ENCODE measurements at regions not wholly inside any gene's neighbourhood (a gene's known extent, or its start where the extent isn't known, plus 50 kb on each side); places are given as distances from the start of the nearest gene placed in this dataset.

DNA sequence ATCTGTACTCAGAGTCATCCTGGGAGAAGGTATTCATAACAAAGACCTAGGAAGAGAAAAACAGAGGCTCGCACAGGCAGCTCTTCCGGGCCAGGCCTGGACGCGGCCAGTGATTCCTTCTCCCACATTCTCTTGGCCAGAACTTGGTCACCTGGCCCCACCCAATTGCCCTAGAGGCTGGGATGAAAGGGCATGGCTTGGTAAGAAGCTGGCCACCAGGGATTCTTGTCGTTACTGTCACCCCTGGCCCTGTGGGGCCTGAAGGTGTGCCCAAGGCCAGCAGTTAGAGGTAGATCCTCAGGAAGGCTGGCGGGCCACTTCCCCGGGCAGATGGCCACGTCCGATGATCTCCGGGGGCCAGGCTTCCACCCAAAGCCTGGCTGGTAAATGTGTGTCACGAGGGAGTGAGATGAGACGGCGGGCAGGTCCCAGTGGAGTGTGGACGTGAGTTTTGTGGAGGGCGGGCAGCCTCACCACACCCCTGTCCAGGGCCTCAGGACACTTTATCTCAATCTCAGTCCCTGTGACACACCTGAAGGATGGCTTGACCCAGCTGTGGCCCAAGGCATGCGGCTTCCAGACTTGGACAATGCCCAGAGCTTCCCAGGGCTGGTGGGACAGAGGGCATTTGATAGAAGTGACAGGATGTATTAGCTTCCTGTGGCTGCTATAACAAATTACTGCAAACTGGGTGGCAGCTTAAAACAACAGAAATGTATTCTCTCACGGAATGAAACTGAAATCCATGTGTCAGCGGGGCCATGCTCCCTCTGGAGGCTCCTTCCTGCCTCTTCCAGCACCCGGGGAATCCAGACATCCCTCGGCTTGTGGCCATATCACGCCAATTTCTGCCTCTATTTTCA is 66.3 kb upstream of the GSE1 start:
- Mint-ChIP-seq H3K4me1 (ENCODE audit: low read depth) (no peaks in the 10 kb centered on the region), H3K36me3 (ENCODE audit: low read depth) (no peaks in the 10 kb centered on the region), H3K9me3 (no peaks in the 10 kb centered on the region), H3K27me3 (ENCODE audit: low read depth) (peaks cover 6% of the 10 kb centered on the region), H3K27ac (no peak overlapping the region), H3K4me3 (no peak overlapping the region)

DNA sequence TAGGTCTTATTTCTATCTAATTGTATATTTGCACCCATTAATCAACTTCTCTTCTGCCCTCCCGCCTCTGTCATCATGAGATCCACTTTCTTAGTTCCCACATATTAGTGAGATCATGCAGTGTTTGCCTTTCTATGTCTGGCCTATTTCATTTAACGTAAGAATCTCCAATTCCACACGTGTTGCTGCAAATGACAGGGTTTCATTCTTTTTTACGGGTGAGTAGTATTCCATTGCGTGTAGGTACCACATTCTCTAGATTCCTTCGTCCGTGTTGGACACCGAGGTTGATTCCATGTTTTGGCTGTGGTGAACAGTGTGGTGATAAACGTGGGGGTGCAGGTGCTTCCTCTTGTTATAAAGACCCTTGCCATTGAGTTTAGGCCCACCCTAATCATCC is 64.7 kb upstream of the GSE1 start:
- H3K4me1 Mint-ChIP-seq (ENCODE audit: low read depth) = peaks cover 3% of the 10 kb centered on the region
- H3K36me3 Mint-ChIP-seq (ENCODE audit: low read depth) = no peaks in the 10 kb centered on the region
- no peak overlapping the region for H3K27ac Mint-ChIP-seq
- H3K9me3 Mint-ChIP-seq = no peaks in the 10 kb centered on the region
- peaks cover 13% of the 10 kb centered on the region for H3K27me3 Mint-ChIP-seq (ENCODE audit: low read depth)
- H3K4me3 Mint-ChIP-seq = no peak overlapping the region

- Mint-ChIP-seq H3K27me3 (ENCODE audit: low read depth) (peaks cover 15% of the 10 kb centered on the region), H3K9me3 (no peaks in the 10 kb centered on the region), H3K27ac (no peak overlapping the region), H3K4me3 (no peak overlapping the region), H3K36me3 (ENCODE audit: low read depth) (no peaks in the 10 kb centered on the region), H3K4me1 (ENCODE audit: low read depth) (peaks cover 5% of the 10 kb centered on the region)
Measured at GRCh38 chr16:85549766-85550421, 63.2 kb upstream of the GSE1 start.

DNA sequence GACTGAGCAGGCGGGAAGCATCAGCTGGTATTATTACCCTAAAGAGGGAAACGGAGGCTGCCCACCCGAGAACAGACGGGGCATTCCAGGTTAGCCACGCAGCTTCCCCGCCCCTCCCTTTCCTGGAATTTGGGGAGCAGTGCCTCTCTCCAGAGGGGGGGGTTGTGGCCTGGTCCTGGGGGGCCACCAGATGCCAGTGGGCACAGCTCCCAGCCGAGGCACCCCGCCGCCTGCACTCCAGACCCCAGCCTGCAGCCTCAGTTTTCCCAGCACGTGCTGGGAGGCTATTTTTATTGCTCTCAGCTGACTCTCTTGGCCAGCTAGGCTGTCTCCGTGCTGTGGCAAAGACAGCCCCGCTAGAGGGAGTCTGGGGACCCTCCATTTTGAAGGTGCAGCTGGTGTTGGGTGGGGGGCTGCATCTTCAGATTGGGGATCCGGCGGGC is 62.7 kb upstream of the GSE1 start:
- Mint-ChIP-seq H3K4me1 (ENCODE audit: low read depth) (peaks cover 5% of the 10 kb centered on the region), H3K27me3 (ENCODE audit: low read depth) (peaks cover 15% of the 10 kb centered on the region), H3K36me3 (ENCODE audit: low read depth) (no peaks in the 10 kb centered on the region), H3K4me3 (no peak overlapping the region), H3K27ac (no peak overlapping the region), H3K9me3 (no peaks in the 10 kb centered on the region)

DNA sequence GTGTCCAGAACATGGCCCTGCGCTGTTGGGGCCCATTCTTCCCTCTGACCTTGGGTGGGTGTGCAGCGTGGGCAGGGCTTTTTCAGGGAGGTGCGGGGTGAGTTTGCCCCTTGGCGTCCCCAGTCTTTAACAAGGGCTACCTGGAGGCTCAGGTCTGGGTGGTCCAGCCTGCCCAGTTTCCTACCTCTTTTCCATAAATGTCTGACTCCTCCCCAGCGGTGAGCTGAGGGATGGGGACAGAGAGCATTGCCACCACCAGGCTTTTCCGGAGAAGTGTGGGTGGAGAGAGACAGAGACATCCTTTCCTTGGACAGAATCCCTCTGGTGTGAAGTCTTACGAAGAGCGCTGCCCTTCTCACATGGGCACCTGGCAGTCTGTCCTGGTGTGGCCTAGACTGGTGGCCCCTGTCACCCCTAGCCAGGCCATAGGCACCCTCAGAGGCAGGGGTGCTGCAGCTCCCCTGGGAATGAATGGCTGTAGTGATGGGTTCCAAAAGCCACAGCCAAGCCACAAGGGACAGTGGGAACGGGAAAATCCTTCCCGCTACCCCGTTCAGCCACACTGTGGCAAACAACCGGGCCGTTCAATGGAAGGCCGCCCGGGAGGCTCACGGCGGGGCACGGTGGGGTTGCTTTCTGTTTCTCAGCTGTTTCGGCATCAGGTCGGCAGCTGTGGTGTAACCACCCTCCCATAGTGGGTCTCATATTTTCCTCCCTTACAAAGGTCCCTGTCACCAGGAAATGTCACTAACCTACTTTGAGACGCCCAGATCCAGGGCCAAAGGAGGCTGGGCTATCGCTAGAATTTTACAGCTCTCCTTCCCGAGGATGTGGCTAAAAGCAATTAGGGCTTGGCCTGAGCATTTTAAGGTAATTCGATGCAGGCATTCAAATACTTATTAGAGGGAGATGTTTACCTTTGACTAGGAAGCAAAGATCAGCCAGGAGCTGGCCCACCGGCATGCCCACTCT is 61.9 kb upstream of the GSE1 start:
- peaks cover 9% of the 10 kb centered on the region for H3K4me1 Mint-ChIP-seq (ENCODE audit: low read depth)
- H3K27me3 Mint-ChIP-seq (ENCODE audit: low read depth) = peaks cover 15% of the 10 kb centered on the region
- no peak overlapping the region for H3K4me3 Mint-ChIP-seq
- H3K36me3 Mint-ChIP-seq (ENCODE audit: low read depth) = peaks cover 4% of the 10 kb centered on the region
- H3K27ac Mint-ChIP-seq = no peak overlapping the region
- no peaks in the 10 kb centered on the region for H3K9me3 Mint-ChIP-seq

DNA sequence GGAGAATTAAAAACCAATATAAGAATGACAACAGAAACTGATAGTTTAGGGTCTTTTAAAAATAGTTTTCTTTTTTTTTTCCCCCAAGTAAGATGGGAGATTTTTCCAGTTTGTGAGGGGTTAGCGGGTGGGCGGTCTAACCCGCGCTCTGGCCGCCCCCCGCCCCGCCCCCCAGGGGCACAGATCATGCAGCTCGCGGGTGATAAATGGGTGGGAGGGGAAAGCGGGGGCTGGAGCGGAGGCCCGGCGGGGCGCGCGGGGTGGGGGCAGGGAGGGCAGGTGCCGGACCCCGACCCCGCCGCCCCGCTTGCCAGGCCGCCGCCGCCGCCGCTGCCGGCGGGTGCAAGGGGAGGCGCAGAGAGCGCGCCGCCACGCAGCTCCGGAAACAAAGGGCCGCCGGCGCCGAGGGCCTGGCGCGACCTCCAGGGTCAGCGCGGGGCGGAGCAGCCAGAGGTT is 60.1 kb upstream of the GSE1 start:
- Mint-ChIP-seq H3K9me3 (no peaks in the 10 kb centered on the region), H3K27me3 (ENCODE audit: low read depth) (peaks cover 15% of the 10 kb centered on the region), H3K27ac (peak overlapping the region; percentile 65), H3K36me3 (ENCODE audit: low read depth) (peaks cover 4% of the 10 kb centered on the region), H3K4me1 (ENCODE audit: low read depth) (peaks cover 16% of the 10 kb centered on the region), H3K4me3 (peak overlapping the region; percentile 76)

DNA sequence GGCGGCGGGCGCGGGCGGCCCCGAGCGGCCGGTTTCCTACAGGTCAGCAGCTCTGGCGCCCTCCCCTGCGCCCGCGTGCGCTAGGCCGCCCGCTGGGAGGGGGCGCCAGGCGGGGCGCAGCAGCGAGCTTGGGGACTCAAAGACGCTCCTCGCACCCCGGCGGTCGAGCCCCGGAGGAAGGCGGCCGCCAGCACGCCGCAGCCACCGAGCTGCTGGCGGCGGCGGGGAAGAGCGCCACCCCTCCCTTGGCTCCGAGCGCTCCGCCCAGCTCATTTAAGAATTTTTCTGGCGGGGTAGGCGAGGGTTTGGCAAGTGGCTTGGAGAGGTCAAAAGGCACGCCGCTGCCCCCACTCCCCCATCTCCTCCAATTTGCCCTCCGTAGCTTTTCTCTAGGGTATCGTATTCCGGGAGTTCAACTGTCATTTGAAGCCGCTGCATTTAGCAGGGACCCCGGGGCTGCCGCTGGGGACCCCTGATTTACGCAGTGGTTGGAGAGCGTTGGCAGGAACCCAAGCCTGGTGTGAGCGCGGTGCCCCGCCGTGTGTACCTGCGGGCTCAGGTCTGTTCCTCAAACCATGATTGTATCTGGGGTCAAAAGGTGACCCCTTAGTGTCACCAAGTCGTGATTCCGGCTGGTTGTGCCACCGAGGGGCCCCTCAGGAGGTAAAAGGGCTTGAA is 59.5 kb upstream of the GSE1 start:
- peaks cover 21% of the 10 kb centered on the region for H3K4me1 Mint-ChIP-seq (ENCODE audit: low read depth)
- H3K9me3 Mint-ChIP-seq = no peaks in the 10 kb centered on the region
- peaks cover 15% of the 10 kb centered on the region for H3K27me3 Mint-ChIP-seq (ENCODE audit: low read depth)
- H3K36me3 Mint-ChIP-seq (ENCODE audit: low read depth) = peaks cover 4% of the 10 kb centered on the region
- peak overlapping the region; percentile 93 for H3K27ac Mint-ChIP-seq
- peak overlapping the region; percentile 85 for H3K4me3 Mint-ChIP-seq

GRCh38 chr16:85554114-85554888 is 58.8 kb upstream of the GSE1 start:
- Mint-ChIP-seq H3K36me3 (ENCODE audit: low read depth) (peaks cover 4% of the 10 kb centered on the region), H3K27me3 (ENCODE audit: low read depth) (peaks cover 15% of the 10 kb centered on the region), H3K4me3 (peak overlapping the region; percentile 96), H3K9me3 (no peaks in the 10 kb centered on the region), H3K27ac (peak overlapping the region; percentile 93), H3K4me1 (ENCODE audit: low read depth) (peaks cover 24% of the 10 kb centered on the region)

DNA sequence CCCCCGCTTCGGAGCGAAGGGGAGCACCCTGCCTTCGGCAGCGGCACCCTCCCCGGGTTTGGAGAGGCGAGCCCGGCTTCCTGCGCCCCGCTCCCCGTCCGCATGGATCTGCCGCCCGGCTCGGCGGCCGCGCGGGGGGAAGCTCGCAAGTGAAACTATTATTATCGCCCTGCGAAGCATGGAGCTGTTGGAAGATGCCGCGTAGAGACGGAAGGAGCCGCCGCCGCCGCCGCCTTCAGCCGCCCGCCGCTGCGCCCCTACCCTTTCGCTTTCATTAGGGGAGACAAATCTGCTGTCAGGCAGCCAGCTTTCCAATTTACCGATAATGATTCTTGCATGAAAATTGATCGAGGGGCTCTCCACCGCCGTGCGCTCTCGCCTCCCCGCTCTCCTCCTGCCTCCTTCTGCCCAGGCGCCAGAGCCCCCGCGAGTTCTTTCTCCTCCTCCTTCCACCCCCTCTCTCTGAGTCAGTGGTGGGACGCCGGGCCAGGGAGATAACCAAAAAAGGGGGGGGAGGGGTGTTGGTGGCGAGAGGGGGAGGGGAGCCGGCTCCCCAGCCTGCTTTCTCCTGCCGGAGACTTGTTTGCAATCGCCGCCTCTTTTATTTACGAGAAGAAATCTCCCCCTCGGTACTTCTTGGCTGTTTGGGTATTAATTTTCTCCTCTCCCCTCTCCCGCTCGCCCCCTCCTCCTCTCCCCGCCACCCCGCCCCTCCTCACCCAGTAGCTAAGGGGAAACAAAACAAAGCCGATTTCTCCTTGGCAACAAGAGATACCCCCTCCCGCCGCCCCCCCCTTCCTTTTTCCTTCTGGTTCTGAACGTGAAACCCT is 58.0 kb upstream of the GSE1 start:
- peaks cover 24% of the 10 kb centered on the region for H3K4me1 Mint-ChIP-seq (ENCODE audit: low read depth)
- peaks cover 15% of the 10 kb centered on the region for H3K27me3 Mint-ChIP-seq (ENCODE audit: low read depth)
- peak overlapping the region; percentile 94 for H3K27ac Mint-ChIP-seq
- H3K9me3 Mint-ChIP-seq = no peaks in the 10 kb centered on the region
- peak overlapping the region; percentile 96 for H3K4me3 Mint-ChIP-seq
- H3K36me3 Mint-ChIP-seq (ENCODE audit: low read depth) = peaks cover 4% of the 10 kb centered on the region

- H3K4me1 Mint-ChIP-seq (ENCODE audit: low read depth) = peaks cover 29% of the 10 kb centered on the region
- H3K27me3 Mint-ChIP-seq (ENCODE audit: low read depth) = peaks cover 14% of the 10 kb centered on the region
- peaks cover 4% of the 10 kb centered on the region for H3K36me3 Mint-ChIP-seq (ENCODE audit: low read depth)
- no peaks in the 10 kb centered on the region for H3K9me3 Mint-ChIP-seq
- H3K4me3 Mint-ChIP-seq = peak overlapping the region; percentile 96
- H3K27ac Mint-ChIP-seq = peak overlapping the region; percentile 94
Measured at GRCh38 chr16:85555719-85556455, 57.2 kb upstream of the GSE1 start.

GRCh38 chr16:85556456-85557082 is 56.6 kb upstream of the GSE1 start:
- Mint-ChIP-seq H3K27me3 (ENCODE audit: low read depth) (peaks cover 11% of the 10 kb centered on the region), H3K9me3 (no peaks in the 10 kb centered on the region), H3K4me1 (ENCODE audit: low read depth) (peaks cover 29% of the 10 kb centered on the region), H3K27ac (peak overlapping the region; percentile 65), H3K4me3 (peak overlapping the region; percentile 80), H3K36me3 (ENCODE audit: low read depth) (peaks cover 4% of the 10 kb centered on the region)

All from T-helper 1 cell treated with Interleukin-12 subunit alpha and Interleukin-12 subunit beta and Interleukin-4 antibody, amounts not matched to agents 30 μg/mL and 1 μg/mL, for 36 hours (primary cell).